ENCODE measurements at regions not wholly inside any gene's neighbourhood (a gene's known extent, or its start where the extent isn't known, plus 50 kb on each side); places are given as distances from the start of the nearest gene placed in this dataset.

DNA sequence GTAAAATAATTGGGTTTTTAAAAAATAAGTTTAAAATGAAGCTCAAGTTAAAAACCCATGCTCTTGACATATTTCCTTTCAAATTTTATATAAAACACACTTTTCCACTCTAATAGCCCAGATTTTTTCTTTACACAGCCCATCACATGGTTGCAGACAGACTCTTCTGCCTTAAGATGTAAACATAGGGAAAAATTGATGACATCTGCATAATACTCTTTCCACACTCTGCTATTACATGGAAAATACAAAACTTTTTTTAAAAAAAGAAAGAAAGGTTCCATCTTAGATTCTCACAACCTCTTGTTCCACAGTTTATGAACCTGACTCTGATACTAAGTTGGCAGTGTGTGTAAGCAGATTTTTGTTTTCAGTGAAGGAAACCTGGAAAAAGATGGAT lies 120.8 kb upstream of the ZNF648 start:
- TF ChIP-seq, protein P1, sequence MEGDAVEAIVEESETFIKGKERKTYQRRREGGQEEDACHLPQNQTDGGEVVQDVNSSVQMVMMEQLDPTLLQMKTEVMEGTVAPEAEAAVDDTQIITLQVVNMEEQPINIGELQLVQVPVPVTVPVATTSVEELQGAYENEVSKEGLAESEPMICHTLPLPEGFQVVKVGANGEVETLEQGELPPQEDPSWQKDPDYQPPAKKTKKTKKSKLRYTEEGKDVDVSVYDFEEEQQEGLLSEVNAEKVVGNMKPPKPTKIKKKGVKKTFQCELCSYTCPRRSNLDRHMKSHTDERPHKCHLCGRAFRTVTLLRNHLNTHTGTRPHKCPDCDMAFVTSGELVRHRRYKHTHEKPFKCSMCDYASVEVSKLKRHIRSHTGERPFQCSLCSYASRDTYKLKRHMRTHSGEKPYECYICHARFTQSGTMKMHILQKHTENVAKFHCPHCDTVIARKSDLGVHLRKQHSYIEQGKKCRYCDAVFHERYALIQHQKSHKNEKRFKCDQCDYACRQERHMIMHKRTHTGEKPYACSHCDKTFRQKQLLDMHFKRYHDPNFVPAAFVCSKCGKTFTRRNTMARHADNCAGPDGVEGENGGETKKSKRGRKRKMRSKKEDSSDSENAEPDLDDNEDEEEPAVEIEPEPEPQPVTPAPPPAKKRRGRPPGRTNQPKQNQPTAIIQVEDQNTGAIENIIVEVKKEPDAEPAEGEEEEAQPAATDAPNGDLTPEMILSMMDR (IDR thresholded peaks at IDR 0.05; ENCODE audit: insufficient read depth, low read length), result no peak
- H3K27me3 ChIP-seq (ENCODE audit: insufficient read depth, poor library complexity, severe bottlenecking), result no peaks in the 10 kb centered on the region
- no peak overlapping the region for H3K4me3 ChIP-seq (replicated peaks; ENCODE audit: insufficient read depth, low read length)
- no peak overlapping the region for H3K27ac ChIP-seq (replicated peaks)
- no peak for DNase-seq (ENCODE audit: low read depth in 1 of 2, low spot score in 1 of 2)

DNA sequence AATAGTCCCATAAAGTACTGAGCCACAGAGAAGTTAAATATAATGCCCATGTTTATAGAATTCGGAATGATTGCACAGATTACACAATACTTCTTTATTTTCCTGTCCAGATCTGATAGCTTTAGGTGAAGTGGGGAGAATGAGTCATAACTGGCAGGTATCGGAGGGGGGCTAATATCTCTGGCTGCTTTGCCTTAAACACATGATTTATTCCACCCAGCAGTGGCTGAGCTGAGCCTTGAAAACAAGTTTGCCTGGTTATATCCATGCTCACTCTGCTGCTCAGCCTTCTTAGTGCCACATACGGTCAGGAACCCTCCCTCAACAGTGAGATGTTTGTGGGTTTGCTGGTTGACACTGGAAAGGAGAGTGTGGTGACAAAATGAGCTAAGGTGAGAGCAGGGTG lies 119.7 kb upstream of the ZNF648 start:
- Histone ChIP-seq H3K27me3 (ENCODE audit: insufficient read depth, poor library complexity, severe bottlenecking) (no peaks in the 10 kb centered on the region), H3K27ac (replicated peaks) (no peak overlapping the region), H3K4me3 (replicated peaks; ENCODE audit: insufficient read depth, low read length) (no peak overlapping the region)
- TF ChIP-seq, protein P1 (IDR thresholded peaks at IDR 0.05; ENCODE audit: insufficient read depth, low read length), result no peak
- no peak for TF ChIP-seq SPI1 (IDR thresholded peaks at IDR 0.05; ENCODE audit: borderline replicate concordance, low read depth)
- TF ChIP-seq, protein P2, sequence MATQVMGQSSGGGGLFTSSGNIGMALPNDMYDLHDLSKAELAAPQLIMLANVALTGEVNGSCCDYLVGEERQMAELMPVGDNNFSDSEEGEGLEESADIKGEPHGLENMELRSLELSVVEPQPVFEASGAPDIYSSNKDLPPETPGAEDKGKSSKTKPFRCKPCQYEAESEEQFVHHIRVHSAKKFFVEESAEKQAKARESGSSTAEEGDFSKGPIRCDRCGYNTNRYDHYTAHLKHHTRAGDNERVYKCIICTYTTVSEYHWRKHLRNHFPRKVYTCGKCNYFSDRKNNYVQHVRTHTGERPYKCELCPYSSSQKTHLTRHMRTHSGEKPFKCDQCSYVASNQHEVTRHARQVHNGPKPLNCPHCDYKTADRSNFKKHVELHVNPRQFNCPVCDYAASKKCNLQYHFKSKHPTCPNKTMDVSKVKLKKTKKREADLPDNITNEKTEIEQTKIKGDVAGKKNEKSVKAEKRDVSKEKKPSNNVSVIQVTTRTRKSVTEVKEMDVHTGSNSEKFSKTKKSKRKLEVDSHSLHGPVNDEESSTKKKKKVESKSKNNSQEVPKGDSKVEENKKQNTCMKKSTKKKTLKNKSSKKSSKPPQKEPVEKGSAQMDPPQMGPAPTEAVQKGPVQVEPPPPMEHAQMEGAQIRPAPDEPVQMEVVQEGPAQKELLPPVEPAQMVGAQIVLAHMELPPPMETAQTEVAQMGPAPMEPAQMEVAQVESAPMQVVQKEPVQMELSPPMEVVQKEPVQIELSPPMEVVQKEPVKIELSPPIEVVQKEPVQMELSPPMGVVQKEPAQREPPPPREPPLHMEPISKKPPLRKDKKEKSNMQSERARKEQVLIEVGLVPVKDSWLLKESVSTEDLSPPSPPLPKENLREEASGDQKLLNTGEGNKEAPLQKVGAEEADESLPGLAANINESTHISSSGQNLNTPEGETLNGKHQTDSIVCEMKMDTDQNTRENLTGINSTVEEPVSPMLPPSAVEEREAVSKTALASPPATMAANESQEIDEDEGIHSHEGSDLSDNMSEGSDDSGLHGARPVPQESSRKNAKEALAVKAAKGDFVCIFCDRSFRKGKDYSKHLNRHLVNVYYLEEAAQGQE (IDR thresholded peaks at IDR 0.05; ENCODE audit: insufficient replicate concordance, low read depth), result no peak
- no peak for TF ChIP-seq GABPA (IDR thresholded peaks at IDR 0.05; ENCODE audit: low read depth)
- no peak for TF ChIP-seq POLR2AphosphoS5 (IDR thresholded peaks at IDR 0.05; ENCODE audit: low read depth)
- no peak for DNase-seq (ENCODE audit: low read depth in 1 of 2, low spot score in 1 of 2)

DNA sequence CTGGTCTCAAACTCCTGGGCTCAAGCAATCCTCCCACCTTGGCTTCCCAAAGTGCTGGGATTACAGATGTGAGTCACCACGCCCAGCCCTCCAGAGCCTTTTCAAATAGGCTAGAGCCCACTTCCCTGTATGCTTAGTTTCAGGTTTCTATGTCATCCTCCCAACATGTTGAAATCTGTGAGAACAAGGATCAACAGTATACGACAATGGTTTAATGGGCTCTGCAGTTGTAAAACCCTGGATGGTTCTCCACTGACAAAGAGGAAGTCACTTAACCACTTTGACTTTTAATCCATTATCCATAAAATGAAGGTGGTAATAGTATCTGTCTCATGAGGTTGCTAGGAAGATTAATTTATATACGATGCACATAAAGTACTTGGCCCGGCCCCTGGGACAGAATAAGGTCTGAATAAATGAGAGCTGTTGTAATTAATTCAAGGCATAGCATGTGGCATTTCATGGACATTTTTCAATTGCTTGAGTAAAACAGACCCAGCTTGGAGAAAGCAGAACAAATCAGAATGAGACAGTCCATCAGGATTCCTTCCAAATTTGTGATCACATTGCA lies 113.9 kb upstream of the ZNF648 start:
- Histone ChIP-seq H3K4me3 (replicated peaks; ENCODE audit: insufficient read depth, low read length) (no peak overlapping the region), H3K27ac (replicated peaks) (peak overlapping the region; percentile 44), H3K27me3 (ENCODE audit: insufficient read depth, poor library complexity, severe bottlenecking) (no peaks in the 10 kb centered on the region)
- peak; percentile 70 for DNase-seq (ENCODE audit: low read depth in 1 of 2, low spot score in 1 of 2)
- TF ChIP-seq SPI1 (IDR thresholded peaks at IDR 0.05; ENCODE audit: borderline replicate concordance, low read depth) (peak; percentile 94), GABPA (IDR thresholded peaks at IDR 0.05; ENCODE audit: low read depth) (no peak), POLR2AphosphoS5 (IDR thresholded peaks at IDR 0.05; ENCODE audit: low read depth) (no peak)
- TF ChIP-seq, protein P1 (IDR thresholded peaks at IDR 0.05; ENCODE audit: insufficient read depth, low read length), result no peak
- TF ChIP-seq, protein P2 (IDR thresholded peaks at IDR 0.05; ENCODE audit: insufficient replicate concordance, low read depth), result no peak

DNA sequence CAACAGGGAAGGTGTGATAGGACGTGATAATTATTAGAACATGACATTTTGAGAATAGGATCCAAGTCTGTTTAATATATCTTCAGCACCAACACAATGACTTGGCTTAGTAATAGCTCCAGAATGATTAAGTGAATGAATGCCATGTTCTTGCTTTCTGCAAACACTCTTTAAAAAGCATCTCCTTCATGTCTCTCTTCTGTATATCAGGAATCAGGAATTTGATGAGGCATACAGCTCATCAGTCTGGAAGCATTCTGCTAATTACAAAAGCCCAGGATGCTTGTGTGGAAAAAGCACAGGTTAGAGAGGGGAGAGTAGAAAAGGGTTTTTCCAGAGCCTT lies 113.0 kb upstream of the ZNF648 start:
- Histone ChIP-seq H3K27ac (replicated peaks) (no peak overlapping the region), H3K27me3 (ENCODE audit: insufficient read depth, poor library complexity, severe bottlenecking) (no peaks in the 10 kb centered on the region)
- TF ChIP-seq SPI1 (IDR thresholded peaks at IDR 0.05; ENCODE audit: borderline replicate concordance, low read depth) (no peak), POLR2AphosphoS5 (IDR thresholded peaks at IDR 0.05; ENCODE audit: low read depth) (no peak), GABPA (IDR thresholded peaks at IDR 0.05; ENCODE audit: low read depth) (no peak)

More for the DNA sequence above, 113.0 kb upstream of the ZNF648 start:
- DNase-seq (ENCODE audit: low read depth in 1 of 2, low spot score in 1 of 2), result no peak
- H3K4me3 ChIP-seq (replicated peaks; ENCODE audit: insufficient read depth, low read length), result no peak overlapping the region
